ENCODE measurements at regions not wholly inside any gene's neighbourhood (a gene's known extent, or its start where the extent isn't known, plus 50 kb on each side); places are given as distances from the start of the nearest gene placed in this dataset.

DNA sequence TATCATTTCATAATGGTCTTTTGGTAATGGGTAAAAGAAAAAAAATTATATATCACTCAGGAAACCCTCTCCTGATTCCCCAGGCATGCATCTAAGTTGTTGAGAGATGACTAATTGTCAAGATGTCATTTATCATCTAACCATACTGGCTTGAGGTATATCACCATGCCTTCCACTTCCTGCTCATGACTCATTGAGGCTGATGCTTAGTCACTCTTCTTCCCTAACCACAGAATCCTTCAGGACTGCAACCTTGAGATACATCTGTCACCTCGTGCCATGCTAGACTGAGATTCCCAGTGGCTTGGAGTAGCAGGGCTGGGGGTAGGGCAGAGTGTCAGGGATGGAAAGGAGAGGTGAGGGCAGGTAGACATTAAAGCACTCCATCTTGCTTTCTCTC, 782.5 kb upstream of the INTU start (continued):
- TF ChIP-seq, protein P1, sequence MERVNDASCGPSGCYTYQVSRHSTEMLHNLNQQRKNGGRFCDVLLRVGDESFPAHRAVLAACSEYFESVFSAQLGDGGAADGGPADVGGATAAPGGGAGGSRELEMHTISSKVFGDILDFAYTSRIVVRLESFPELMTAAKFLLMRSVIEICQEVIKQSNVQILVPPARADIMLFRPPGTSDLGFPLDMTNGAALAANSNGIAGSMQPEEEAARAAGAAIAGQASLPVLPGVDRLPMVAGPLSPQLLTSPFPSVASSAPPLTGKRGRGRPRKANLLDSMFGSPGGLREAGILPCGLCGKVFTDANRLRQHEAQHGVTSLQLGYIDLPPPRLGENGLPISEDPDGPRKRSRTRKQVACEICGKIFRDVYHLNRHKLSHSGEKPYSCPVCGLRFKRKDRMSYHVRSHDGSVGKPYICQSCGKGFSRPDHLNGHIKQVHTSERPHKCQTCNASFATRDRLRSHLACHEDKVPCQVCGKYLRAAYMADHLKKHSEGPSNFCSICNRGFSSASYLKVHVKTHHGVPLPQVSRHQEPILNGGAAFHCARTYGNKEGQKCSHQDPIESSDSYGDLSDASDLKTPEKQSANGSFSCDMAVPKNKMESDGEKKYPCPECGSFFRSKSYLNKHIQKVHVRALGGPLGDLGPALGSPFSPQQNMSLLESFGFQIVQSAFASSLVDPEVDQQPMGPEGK (CRISPR knock-in tag; IDR thresholded peaks at IDR 0.05; ENCODE audit: borderline replicate concordance): peak; percentile 84
- TF ChIP-seq ZNF8 (CRISPR knock-in tag; IDR thresholded peaks at IDR 0.05) (no peak), ESRRG (CRISPR knock-in tag; IDR thresholded peaks at IDR 0.05) (no peak), SNAI2 (CRISPR knock-in tag; IDR thresholded peaks at IDR 0.05) (no peak), ZNF565 (CRISPR knock-in tag; conservative IDR thresholded peaks at IDR 0.05; ENCODE audit: low read depth) (no peak), ZNF70 (CRISPR knock-in tag; IDR thresholded peaks at IDR 0.05) (no peak), RARB (CRISPR knock-in tag; IDR thresholded peaks at IDR 0.05) (peak; percentile 40; the same call in 1 of the 2 replicates), TOX (CRISPR knock-in tag; IDR thresholded peaks at IDR 0.05; ENCODE audit: borderline replicate concordance) (peak; percentile 76; the same call in 1 of the 2 replicates), ISL1 (CRISPR knock-in tag; IDR thresholded peaks at IDR 0.05) (peak; percentile 63), ZC3H10 (CRISPR knock-in tag; IDR thresholded peaks at IDR 0.05) (peak; percentile 92), CREB5 (CRISPR knock-in tag; IDR thresholded peaks at IDR 0.05; ENCODE audit: low read depth) (no peak)

GRCh38 chr4:126851391-126851790, 781.4 kb upstream of the INTU start:
- no peak for ATAC-seq
- TF ChIP-seq, protein P2, sequence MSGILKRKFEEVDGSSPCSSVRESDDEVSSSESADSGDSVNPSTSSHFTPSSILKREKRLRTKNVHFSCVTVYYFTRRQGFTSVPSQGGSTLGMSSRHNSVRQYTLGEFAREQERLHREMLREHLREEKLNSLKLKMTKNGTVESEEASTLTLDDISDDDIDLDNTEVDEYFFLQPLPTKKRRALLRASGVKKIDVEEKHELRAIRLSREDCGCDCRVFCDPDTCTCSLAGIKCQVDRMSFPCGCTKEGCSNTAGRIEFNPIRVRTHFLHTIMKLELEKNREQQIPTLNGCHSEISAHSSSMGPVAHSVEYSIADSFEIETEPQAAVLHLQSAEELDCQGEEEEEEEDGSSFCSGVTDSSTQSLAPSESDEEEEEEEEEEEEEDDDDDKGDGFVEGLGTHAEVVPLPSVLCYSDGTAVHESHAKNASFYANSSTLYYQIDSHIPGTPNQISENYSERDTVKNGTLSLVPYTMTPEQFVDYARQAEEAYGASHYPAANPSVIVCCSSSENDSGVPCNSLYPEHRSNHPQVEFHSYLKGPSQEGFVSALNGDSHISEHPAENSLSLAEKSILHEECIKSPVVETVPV (CRISPR knock-in tag; IDR thresholded peaks at IDR 0.05): no peak
- TF ChIP-seq TOX (CRISPR knock-in tag; IDR thresholded peaks at IDR 0.05; ENCODE audit: borderline replicate concordance): no peak
- TF ChIP-seq TSHZ2 (CRISPR knock-in tag; IDR thresholded peaks at IDR 0.05): no peak
- TF ChIP-seq ESRRG (CRISPR knock-in tag; IDR thresholded peaks at IDR 0.05): no peak
- no peak for TF ChIP-seq ARNTL (CRISPR knock-in tag; IDR thresholded peaks at IDR 0.05; ENCODE audit: borderline replicate concordance, low read depth)
- TF ChIP-seq BACH2 (CRISPR knock-in tag; IDR thresholded peaks at IDR 0.05; ENCODE audit: borderline replicate concordance): no peak
- no peak for TF ChIP-seq PPARA (CRISPR knock-in tag; IDR thresholded peaks at IDR 0.05; ENCODE audit: borderline replicate concordance)

- ATAC-seq: no peak
- TF ChIP-seq ZNF565 (CRISPR knock-in tag; conservative IDR thresholded peaks at IDR 0.05; ENCODE audit: low read depth) (no peak), RARB (CRISPR knock-in tag; IDR thresholded peaks at IDR 0.05) (no peak), ISL1 (CRISPR knock-in tag; IDR thresholded peaks at IDR 0.05) (no peak), GLIS3 (CRISPR knock-in tag; IDR thresholded peaks at IDR 0.05) (no peak), ESRRG (CRISPR knock-in tag; IDR thresholded peaks at IDR 0.05) (no peak), CREB5 (CRISPR knock-in tag; IDR thresholded peaks at IDR 0.05; ENCODE audit: low read depth) (no peak), ZFP3 (CRISPR knock-in tag; IDR thresholded peaks at IDR 0.05) (no peak), PPARA (CRISPR knock-in tag; IDR thresholded peaks at IDR 0.05; ENCODE audit: borderline replicate concordance) (no peak), TSHZ2 (CRISPR knock-in tag; IDR thresholded peaks at IDR 0.05) (no peak), ZC3H10 (CRISPR knock-in tag; IDR thresholded peaks at IDR 0.05) (no peak)
- TF ChIP-seq, protein P2 (CRISPR knock-in tag; IDR thresholded peaks at IDR 0.05): no peak
- TF ChIP-seq, protein P1 (CRISPR knock-in tag; IDR thresholded peaks at IDR 0.05; ENCODE audit: borderline replicate concordance): no peak
- TF ChIP-seq, protein P3, sequence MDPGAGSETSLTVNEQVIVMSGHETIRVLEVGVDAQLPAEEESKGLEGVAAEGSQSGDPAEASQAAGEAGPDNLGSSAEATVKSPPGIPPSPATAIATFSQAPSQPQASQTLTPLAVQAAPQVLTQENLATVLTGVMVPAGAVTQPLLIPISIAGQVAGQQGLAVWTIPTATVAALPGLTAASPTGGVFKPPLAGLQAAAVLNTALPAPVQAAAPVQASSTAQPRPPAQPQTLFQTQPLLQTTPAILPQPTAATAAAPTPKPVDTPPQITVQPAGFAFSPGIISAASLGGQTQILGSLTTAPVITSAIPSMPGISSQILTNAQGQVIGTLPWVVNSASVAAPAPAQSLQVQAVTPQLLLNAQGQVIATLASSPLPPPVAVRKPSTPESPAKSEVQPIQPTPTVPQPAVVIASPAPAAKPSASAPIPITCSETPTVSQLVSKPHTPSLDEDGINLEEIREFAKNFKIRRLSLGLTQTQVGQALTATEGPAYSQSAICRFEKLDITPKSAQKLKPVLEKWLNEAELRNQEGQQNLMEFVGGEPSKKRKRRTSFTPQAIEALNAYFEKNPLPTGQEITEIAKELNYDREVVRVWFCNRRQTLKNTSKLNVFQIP (CRISPR knock-in tag; IDR thresholded peaks at IDR 0.05; ENCODE audit: borderline replicate concordance, low read depth): no peak
Observed at GRCh38 chr4:126853715-126854114, 779.0 kb upstream of the INTU start.
